KBM-7 (cell line): ENCODE measurements at regions not wholly inside any gene's neighbourhood (a gene's known extent, or its start where the extent isn't known, plus 50 kb on each side); places are given as distances from the start of the nearest gene placed in this dataset.
"Not testable (repeated sequence)": the region's sequence is repeated elsewhere in the genome, so short reads cannot be mapped to it uniquely, and the experiment has no call there.

Experiments
- DNase-seq: peaks from one replicate; pipeline ENCODE4 v3.0.0-alpha.2; 2015
- in situ Hi-C: fragments of 300-500 bp; cut with MboI; formaldehyde crosslinking; loops from 2 replicates; pipeline ENCODE4 v1.14.3; 2020; ENCODE audit warnings: low sequenced_read_pairs, low pct_unique_long_range_greater_than_20kb, mixed read lengths

DNA sequence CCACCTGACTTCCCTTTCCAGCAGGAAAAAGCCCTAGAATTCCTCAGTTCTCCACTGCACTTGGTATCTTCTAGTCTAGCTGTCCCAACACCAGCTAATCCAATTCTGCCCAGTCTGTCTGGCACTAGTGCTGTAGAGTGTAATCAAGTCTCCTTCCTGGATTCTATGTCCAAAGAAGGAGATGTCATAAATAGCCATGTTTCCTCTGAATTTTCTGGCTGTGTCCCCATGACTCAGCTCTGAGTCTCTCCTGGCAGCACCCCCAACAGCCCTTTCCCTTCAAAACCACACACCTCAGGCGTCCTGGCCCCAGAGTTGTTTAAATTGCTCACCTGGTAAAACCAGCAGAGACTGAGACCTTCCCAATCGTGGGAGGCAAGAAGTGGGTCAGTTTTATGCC, 197.2 kb downstream of the GRXCR1 start:
- in situ Hi-C loops, result no loop called here
- DNase-seq, result no peak

DNA sequence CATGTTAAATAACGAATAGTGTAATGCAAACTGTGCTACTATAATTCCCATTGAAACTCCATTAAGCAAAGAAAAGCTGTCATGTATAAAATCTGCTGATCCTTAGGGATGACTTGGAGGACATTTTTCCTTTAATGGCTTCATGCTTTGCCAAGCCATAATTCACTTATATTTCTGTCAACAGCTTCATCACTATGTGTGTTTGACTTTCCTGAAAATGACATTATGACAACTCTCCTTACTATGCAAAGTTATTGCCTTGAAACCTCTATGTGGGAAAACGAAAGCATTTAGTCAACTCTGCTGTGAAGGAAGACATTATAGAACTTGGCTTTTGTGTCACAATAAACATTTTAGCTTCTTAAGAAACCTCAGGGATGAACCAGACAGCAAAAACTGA, 210.5 kb downstream of the GRXCR1 start:
- in situ Hi-C loops, result no loop called here
- DNase-seq, result no peak

DNA sequence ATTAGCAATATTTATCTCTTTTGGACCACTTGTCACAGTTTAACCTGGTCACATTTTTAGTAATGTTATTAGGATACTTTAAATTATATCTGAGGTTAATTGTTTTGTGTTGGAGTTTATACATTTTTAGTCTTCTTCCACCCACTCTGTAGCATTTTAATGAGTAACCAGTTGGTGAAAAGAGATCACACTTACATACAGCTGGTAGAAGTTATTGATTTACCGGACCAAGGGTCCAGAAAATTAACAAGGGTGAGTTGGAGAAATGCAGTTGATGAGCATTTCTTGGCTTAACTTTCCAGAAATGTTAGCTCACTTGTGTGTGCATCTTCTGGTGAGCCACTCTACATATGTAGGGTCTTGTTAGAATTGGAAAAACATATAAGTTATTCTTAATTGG, 219.6 kb downstream of the GRXCR1 start:
- in situ Hi-C loops, result no loop called here
- DNase-seq, result no peak

DNA sequence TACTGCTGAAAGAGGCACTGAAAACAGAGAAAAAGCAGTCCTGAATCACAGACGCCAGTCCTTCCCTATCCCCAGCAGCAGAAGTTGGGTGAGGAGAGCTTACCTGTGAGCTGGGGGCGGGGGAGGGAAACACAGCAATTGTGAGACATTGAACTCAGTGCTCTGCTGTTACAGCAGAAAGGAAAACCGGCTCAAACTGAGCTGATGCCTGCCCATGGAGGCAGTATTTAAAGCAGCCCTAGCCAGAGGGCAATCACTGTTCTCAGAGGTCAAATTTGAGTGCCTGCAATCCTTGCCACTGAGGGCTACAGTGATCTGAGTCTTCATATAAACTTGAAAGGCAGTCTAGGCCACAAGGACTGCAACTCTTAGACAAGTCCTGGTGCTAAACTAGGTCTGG, 220.7 kb downstream of the GRXCR1 start:
- in situ Hi-C loops, result no loop called here
- DNase-seq, result no peak

DNA sequence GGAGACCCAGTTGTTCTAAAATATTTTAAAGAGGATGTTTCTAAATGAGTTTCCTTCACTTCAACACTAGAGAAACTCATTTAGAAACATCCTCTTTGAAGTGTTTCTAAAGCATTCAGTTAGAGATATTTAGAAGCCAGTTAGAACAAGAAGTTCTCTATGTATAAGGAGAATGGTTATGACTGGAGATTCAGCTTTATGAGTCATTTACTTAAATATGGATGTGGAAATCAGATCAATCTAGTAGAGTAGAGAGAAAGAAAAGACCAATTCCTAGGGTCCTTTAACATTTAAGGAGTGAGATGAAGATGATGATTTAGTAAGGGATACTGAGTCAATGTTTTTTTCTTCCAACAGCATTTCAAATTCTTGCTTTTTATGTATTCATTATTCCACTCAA, 234.1 kb downstream of the GRXCR1 start:
- in situ Hi-C loops, result no loop called here
- no peak for DNase-seq

DNA sequence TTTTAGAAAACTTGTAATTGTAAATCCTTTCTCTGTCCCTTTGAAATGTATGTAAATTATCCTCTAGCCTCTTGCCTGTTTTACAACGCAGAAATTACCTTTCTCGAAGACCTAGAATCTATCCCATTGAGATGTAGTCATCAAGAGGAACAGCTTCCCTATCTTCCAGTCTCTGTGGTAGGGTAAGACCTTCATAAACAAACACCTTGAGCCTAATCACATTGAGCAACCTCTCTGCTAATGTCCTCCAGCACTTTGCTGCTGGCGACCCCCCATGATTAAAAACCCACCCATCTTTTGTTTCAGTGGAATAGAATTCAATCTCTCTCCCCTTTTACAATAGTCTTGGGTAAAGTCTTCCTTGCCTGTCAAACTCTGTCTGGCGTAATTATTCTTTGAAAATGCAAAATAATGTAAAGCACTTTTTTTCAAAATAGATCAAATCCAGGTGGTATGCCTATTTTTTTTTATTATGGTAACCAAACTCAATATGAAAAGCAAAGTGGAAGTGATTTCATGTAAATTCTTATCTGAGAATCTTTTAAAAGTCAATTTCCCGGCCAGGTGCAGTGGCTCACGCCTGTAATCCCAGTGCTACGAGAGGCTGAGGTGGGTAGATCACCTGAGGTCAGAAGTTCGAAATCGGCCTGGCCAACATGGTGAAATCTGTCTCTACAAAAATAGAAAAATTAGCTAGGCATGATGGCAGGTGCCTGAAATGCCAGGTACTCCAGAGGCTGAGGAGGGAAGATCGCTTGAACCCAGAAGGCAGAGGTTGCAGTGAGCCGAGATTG, 237.9 kb downstream of the GRXCR1 start:
- in situ Hi-C loops, result no loop called here
- DNase-seq, result no peak

DNA sequence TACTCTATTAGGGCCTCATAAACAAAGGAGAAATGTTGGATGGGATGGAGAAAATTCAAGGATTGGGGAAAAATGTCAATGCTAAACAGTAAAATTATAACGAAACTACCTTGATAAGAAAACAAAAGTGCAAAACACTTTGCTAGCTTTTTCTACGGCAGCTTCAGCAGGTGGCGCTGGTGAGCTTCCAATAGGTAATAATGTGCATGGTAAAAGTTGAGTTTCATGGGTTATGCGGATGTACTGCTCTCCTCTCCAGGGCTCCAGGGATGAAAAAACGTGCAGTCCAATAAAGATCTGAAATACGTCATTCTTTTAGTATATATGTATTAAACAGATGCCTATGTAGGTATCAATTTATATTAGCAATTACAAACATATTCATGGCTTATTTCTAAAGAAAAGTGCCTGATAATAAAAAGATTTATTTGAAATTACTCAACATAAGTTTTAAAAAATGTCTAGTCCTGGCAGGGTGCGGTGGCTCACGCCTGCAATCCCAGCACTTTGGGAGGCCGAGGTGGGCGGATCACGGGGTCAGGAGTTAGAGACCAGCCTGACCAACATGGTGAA, 239.6 kb downstream of the GRXCR1 start:
- DNase-seq, result peak; percentile 65
- in situ Hi-C loops, result no loop called here

DNA sequence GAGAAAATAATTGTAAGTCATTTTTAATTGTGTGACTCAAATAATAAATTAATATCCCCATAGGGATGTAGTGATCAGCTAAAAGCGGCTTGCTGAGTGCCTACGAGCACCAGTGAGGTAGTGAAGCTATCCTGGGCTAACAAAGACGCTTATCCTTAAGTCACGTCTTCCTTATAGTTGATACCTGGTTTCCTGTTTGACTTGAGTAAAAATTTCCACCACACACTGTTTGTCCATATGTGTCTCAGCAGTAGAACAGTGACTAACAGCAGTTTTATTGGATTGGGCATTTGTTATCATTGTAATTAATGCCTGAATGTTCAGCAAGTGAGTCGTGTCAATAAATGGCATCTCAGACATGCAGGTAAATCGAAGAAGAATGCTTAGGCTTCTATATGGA, 241.1 kb downstream of the GRXCR1 start:
- no peak for DNase-seq
- in situ Hi-C loops, result no loop called here

DNA sequence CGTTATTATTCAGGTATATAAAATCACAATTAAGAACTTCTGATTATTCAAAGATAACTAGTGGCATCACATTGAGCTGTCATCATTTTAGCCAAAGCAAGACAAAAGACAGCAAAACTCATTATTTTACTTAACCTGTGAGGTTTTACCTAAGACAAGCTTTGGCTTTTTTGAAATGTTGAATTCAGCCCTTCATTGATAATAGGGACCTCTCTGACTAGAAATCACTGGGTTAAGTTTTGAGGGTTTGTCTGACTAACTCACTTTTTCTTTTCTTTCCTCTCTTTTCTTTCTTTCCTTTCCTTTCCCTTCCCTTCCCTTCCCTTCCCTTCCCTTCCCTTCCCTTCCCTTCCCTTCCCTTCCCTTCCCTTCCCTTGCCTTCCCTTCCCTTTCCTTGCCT, 244.2 kb downstream of the GRXCR1 start:
- in situ Hi-C loops, result no loop called here

DNA sequence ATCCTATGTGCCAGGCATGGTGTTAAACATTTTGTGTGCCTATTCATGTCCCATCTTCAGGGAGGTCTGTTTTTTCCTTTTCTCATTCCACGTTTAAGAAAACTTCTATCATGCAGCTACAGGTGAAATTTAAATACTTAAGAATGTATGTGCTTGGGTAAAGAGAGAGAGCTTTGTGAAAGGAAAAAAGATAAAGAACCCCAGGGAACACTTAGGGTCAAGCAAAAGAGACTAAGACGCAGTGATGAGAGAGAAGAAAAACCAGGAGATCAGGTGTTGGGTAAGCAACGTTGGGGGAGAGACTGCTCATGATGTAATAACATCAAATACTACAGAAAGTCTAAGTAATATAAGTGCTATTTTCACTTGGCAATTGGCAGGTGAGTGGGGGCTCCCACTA, 253.7 kb downstream of the GRXCR1 start:
- DNase-seq, result no peak
- in situ Hi-C loops, result no loop called here

More for the DNA sequence above, 244.2 kb downstream of the GRXCR1 start:
- DNase-seq, result no peak

DNA sequence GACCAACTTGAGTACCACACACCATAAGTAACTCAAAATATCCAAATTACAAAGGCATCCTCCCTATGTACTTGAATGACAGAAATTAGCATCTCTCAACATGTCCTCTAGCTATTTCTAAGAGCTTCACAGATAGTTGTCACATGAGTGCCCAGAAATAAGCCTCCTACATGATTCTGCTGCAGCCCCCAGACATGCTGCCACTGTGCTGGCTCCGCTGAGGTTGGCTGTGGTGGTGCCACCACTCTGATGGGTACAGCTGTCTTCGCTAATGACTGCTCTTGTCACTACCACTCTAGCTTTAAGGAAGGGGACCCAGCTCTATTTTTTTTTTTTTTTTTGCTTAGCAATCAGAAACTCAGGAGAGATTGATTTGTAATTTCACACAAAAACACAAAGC, 256.0 kb downstream of the GRXCR1 start:
- no peak for DNase-seq
- in situ Hi-C loops, result no loop called here

DNA sequence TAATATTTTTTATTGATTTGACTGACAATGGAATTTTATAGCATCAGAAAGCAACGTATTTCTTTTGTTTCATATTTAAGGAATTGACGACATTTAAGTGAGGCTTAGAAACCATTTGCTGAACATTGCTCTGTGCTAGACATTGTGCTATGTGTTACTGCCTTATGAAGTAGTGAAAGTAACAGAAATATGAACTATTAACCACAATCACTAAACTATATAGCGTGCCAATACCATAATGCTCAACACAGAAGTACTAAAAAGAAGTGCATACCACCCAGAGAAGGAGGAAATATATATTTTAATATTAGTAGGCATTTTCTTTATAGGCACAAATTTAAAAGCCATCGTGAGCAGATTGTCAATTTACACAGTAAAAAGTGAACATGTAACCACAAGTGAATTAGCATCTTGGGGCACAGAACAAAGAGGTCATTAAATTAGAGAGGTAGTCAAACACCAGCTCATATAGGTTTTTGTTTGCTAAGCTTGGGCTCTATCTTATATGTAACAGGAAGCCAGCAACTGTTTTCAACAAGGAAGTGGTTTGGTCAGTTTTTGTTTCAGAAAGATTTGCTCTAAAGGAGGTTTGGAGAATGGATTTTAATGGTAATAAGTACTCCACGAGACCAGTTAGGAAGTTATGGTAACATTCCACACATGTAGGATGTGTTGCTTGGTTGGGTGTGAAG, 270.7 kb downstream of the GRXCR1 start:
- peak; percentile 18 for DNase-seq
- in situ Hi-C loops, result no loop called here

DNA sequence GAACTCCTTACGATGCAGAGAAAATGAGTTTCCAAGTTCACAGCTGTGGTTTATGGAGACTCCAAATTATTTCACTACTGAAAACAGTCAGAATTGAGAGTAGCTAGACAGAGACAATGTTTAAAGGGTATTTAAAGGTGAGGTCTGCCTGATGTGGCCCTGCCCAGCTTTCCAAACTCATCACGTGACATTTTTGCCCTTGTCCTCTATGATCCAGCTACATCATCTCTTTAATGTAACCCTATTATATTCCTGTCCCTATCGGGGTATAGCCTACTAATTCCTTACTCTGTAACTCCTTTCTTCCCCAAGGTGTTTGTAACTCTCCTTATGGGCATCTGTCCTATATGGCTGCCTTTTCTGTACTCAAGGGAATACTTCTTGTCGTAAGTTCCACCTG, 297.2 kb downstream of the GRXCR1 start:
- DNase-seq, result no peak
- in situ Hi-C loops, result no loop called here

DNA sequence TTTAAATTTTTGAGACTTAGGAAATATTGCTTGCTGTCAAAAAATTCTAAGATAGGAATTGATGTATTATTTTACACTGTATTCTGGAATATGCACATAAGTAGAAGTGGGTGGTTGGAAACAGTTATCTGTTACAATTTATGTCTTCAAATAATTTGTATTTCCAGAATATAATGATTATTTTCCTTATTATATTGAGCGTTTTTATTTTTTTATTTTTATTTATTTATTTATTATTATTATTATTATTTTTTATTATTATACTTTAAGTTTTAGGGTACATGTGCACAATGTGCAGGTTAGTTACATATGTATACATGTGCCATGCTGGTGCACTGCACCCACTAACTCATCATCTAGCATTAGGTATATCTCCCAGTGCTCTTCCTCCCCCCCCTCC, 320.1 kb downstream of the GRXCR1 start:
- DNase-seq, in situ Hi-C loops: not testable (repeated sequence)

DNA sequence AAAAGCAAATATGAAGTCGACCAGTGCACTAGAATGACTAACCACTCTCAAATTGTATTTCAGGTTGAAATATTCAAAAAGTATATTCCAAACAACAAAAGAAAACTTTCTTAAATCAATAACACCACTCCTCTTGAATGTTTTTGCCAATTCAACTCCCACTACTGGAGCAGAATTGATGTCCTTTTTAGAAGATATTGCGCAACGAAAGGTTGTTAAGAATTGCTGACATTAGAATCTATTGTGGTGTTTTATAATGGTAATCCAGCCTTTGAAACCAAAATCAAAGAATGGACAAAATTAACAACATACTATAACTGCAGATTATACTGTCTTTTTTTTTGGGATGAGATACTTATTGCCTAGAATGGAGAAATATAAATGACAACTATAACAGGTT, 331.3 kb downstream of the GRXCR1 start:
- in situ Hi-C loops, result no loop called here
- DNase-seq, result no peak

DNA sequence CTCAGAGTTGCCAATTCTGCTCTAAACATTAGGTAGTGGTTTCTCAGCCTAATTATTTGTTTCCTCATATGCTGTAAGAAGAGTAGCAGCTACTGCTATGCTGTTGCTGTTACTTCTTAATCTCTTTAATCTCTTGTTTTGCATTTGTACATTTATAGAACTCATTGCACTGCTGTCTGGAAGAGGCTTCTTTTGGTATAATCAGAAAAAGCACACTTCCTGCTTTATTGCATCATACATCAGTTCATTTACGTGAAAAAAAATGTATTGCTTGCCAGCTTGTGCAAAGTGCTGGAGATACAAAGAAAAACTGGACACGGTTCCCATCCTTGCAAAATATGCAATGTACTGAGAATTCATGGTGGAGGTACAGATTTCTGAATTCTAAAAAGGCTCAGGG, 332.0 kb downstream of the GRXCR1 start:
- DNase-seq, result peak; percentile 71
- in situ Hi-C loops, result no loop called here

DNA sequence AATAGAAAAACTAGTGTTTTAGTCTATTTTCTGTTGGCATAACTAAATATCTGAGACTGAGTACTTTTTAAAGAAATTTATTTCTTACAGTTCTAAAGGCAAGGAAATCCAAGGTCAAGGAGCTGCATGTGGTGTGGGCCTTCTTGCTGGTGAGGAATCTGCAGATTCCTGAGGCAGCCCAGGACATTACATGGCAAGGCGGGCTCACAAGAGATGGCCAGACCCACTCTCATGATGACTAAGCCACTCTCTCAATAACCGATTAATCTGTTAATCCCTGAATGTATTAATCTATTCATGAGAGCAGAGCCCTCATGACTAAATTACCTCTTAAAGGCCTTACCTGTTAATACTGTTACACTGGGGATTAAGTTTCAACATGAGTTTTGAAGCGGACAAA, 340.8 kb downstream of the GRXCR1 start:
- DNase-seq, result no peak
- in situ Hi-C loops, result no loop called here

DNA sequence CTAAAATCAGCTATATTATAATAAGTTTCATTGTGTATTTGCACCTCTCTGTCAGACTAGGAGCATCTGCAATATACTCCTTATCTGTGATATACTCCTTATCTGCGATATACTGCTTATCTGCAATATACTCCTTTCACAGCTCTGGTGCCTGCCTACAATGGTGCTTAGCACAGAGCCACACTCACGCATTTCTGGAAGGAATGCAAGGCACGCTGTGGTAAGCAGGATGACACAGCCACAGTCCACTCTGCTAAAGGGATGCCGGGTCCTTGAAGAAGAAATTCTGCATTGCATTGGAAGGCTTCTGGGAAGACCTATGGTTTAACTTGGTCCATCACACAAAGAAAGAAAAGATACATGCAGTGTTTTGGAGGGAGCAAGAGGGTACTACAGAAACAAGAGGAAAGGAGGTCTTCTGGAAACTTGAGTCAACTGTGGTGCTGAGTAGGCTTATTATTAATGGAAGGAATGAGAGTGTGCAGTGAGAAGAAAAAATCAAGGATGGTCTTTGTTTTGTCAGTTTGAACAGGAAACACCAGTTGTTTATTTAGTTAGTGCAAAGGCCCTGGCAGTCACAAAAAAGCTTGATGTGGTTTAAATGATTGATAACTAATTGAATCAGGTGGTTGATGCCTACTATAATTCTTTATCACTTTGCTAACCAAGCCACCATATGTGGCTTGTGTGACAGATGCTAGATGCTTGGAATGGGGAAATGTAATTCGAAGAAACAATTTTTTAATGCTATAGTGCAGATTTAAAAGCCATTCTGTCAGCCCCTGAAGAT, 342.3 kb downstream of the GRXCR1 start:
- DNase-seq, result no peak
- in situ Hi-C loops, result no loop called here

DNA sequence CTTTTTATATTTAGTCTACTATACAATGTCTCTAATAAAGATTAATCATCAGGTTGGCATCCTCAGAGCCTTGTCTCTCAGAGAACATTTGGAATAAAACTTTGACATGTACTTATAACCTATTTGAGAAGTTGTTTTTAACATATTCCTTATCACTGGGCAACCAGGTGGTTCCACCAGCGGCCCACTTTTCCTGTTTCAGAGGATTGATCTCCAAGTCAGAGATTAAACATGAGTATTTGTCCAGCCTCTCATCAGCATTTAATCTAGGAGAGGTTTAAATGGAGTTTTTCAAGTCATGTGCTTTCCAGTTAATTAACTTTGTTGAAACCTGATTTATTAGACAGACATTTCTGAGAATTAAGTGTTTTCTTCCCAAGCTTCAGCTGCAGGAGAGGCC, 345.5 kb downstream of the GRXCR1 start:
- no peak for DNase-seq
- in situ Hi-C loops, result no loop called here

DNA sequence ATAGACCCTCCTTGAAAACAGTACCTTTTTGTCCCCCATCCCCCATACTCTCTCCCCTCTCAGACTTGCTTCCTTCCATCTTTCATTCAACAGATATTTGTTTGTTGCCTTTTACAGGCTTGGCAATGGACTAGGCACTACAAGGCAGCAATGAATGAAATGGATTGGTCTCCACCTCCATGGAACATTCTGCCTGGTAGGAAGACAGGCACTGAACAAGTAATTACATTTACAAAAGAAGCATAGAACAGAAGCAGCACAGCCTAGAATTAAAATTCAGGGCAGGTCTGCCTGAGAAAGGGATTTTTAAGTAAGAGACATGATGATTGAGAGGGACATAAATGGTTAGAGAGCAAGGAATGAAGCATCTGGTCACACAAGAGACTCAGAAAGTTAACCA, 346.1 kb downstream of the GRXCR1 start:
- DNase-seq, result no peak
- in situ Hi-C loops, result no loop called here
